HG03457 (cell line): ENCODE measurements at regions not wholly inside any gene's neighbourhood (a gene's known extent, or its start where the extent isn't known, plus 50 kb on each side); places are given as distances from the start of the nearest gene placed in this dataset.
"Not testable (repeated sequence)": the region's sequence is repeated elsewhere in the genome, so short reads cannot be mapped to it uniquely, and the experiment has no call there.

Source experiments
- ATAC-seq: cut with Tn5 transposase; IDR thresholded peaks from one replicate; pipeline ENCODE4 v1.9.1; 2021; ENCODE audit warnings: moderate number of reproducible peaks; ENCODE audit not compliant: unreplicated experiment

- no peak for ATAC-seq
Measured at GRCh38 chr3:180743813-180744590, 64.7 kb upstream of the CCDC39 start.

- no peak for ATAC-seq
Measured at GRCh38 chr3:180747805-180748361, 68.6 kb upstream of the CCDC39 start.

- ATAC-seq: no peak
Measured at GRCh38 chr3:180749322-180749721, 70.0 kb upstream of the CCDC39 start.

GRCh38 chr3:180749796-180750195, 70.5 kb upstream of the CCDC39 start:
- ATAC-seq: no peak

GRCh38 chr3:180755556-180755955, 76.3 kb upstream of the CCDC39 start:
- ATAC-seq: no peak

GRCh38 chr3:180762866-180763265, 83.6 kb upstream of the CCDC39 start:
- no peak for ATAC-seq

GRCh38 chr3:180764481-180764880, 85.2 kb upstream of the CCDC39 start:
- no peak for ATAC-seq

GRCh38 chr3:180770639-180771038, 91.3 kb upstream of the CCDC39 start:
- ATAC-seq: no peak

GRCh38 chr3:180776433-180776832, 97.1 kb upstream of the CCDC39 start:
- ATAC-seq: no peak

GRCh38 chr3:180782195-180782984, 103.1 kb upstream of the CCDC39 start:
- no peak for ATAC-seq

GRCh38 chr3:180786227-180786626, 106.9 kb upstream of the CCDC39 start:
- ATAC-seq: not testable (repeated sequence)

GRCh38 chr3:180789774-180790173, 110.5 kb upstream of the CCDC39 start:
- no peak for ATAC-seq

- ATAC-seq: no peak
Measured at GRCh38 chr3:180798197-180798596, 114.3 kb upstream of the FXR1 start.

GRCh38 chr3:180802837-180803236, 109.6 kb upstream of the FXR1 start:
- no peak for ATAC-seq

- no peak for ATAC-seq
Measured at GRCh38 chr3:180804916-180805315, 107.6 kb upstream of the FXR1 start.

GRCh38 chr3:180808823-180809575, 103.5 kb upstream of the FXR1 start:
- ATAC-seq: no peak

GRCh38 chr3:180820400-180820799, 92.1 kb upstream of the FXR1 start:
- no peak for ATAC-seq

- no peak for ATAC-seq
Measured at GRCh38 chr3:180825964-180826363, 86.5 kb upstream of the FXR1 start.

- ATAC-seq: no peak
Measured at GRCh38 chr3:180827171-180827570, 85.3 kb upstream of the FXR1 start.

- ATAC-seq: no peak
Measured at GRCh38 chr3:180828001-180828720, 84.3 kb upstream of the FXR1 start.
